A549 (cell line): ENCODE measurements at regions not wholly inside any gene's neighbourhood (a gene's known extent, or its start where the extent isn't known, plus 50 kb on each side); places are given as distances from the start of the nearest gene placed in this dataset.
A peak's percentile ranks its signal among the peaks of the same experiment; 100 is the strongest.

Experiments
- ATAC-seq, 2 experiments: fragments of 200-7000 bp in 1 of 2; fragments of >200 bp in 1 of 2; cut with Nextera tagmentation in 1 of 2; cut with Tn5 transposase in 1 of 2; 3 replicates each; pipeline versions ENCODE4 v1.8.0 to v1.9.1; 2018 to 2020; ENCODE audit warnings: mild to moderate bottlenecking in 1 of 2, moderate library complexity in 1 of 2
- CTCF ChIA-PET: fragments of 300-600 bp; sonication (Branson Sonifier 250); formaldehyde crosslinking; extraction: SDS; loops from one replicate; lab custom pipeline; 2021; ENCODE audit warnings: antibody characterized with exemption, inconsistent platforms; lab: Yijun Ruan, JAX
- POLR2A ChIA-PET: fragments of 350-600 bp; formaldehyde crosslinking; extraction: SDS; loops from one replicate; lab custom pipeline; 2021; ENCODE audit warnings: antibody characterized with exemption, inconsistent platforms; lab: Yijun Ruan, JAX
- DNase-seq, 2 experiments: peaks; one replicate each; pipeline versions ENCODE4 v3.0.0 to v3.0.0-alpha.2; 2011 to 2016; ENCODE audit warnings: low read depth in 1 of 2, low spot score in 1 of 2
- FAIRE-seq: peaks from 2 replicates; lab custom pipeline; 2011; peaks lifted over from hg19 to GRCh38; lab: Jason Lieb, UNC
- H3K27ac ChIP-seq, 2 experiments: fragments of >200 bp; sonication (Bioruptor Twin); formaldehyde crosslinking; 3 replicates each; pipeline ENCODE4 v1.5.1; 2016 to 2017
- H3K4me1 ChIP-seq: fragments of >200 bp; sonication (Bioruptor Twin); formaldehyde crosslinking; 3 replicates; pipeline ENCODE4 v1.6.1; 2016
- H3K4me2 ChIP-seq: fragments of >200 bp; sonication (Bioruptor Twin); formaldehyde crosslinking; 3 replicates; pipeline ENCODE4 v1.6.1; 2016
- H3K4me3 ChIP-seq: fragments of >200 bp; sonication (Bioruptor Twin); formaldehyde crosslinking; 3 replicates; pipeline ENCODE4 v1.5.1; 2016
- H3K9me3 ChIP-seq: fragments of >200 bp; sonication (Bioruptor Twin); formaldehyde crosslinking; 3 replicates; pipeline ENCODE4 v1.6.1; 2016
- BHLHE40 ChIP-seq: IDR thresholded peaks from 2 replicates; pipeline ENCODE4 v1.6.1; 2012; ENCODE audit warnings: low read depth, low read length, inconsistent platforms
- CBX8 ChIP-seq: fragments of 200-600 bp; sonication (generic); IDR thresholded peaks from 2 replicates; pipeline ENCODE4 v1.6.1; 2016
- CEBPB ChIP-seq, 2 experiments: fragments of >200 bp in 1 of 2; sonication (Bioruptor Twin) in 1 of 2; formaldehyde crosslinking in 1 of 2; IDR thresholded peaks; 2 replicates each; pipeline ENCODE4 v1.6.1; 2012 to 2016
- CHD4 ChIP-seq: fragments of 200-600 bp; sonication (generic); IDR thresholded peaks from 2 replicates; pipeline ENCODE4 v1.6.1; 2016; ENCODE audit warnings: antibody characterized with exemption, mild to moderate bottlenecking, borderline replicate concordance
- EP300 ChIP-seq, 2 experiments: fragments of >200 bp; sonication (Bioruptor Twin); formaldehyde crosslinking; IDR thresholded peaks; 2 replicates in 1 of 2; 3 replicates in 1 of 2; pipeline ENCODE4 v1.6.1; 2016 to 2017
- FOSB ChIP-seq: fragments of 250-450 bp; sonication (Bioruptor Pico); IDR thresholded peaks from 2 replicates; pipeline ENCODE4 v1.5.0; 2020; ENCODE audit warnings: mild to moderate bottlenecking, moderate library complexity
- GATA3 ChIP-seq: IDR thresholded peaks from 2 replicates; pipeline ENCODE4 v1.6.1; 2012; ENCODE audit warnings: borderline replicate concordance
- HMGXB4 ChIP-seq: fragments of 250-450 bp; sonication (Bioruptor Pico); IDR thresholded peaks from 2 replicates; pipeline ENCODE4 v1.5.0; 2021; ENCODE audit warnings: mild to moderate bottlenecking, moderate library complexity, borderline replicate concordance
- HOXB13 ChIP-seq: fragments of 250-450 bp; sonication (Bioruptor Pico); IDR thresholded peaks from 2 replicates; pipeline ENCODE4 v1.5.0; 2020; ENCODE audit warnings: low read depth, mild to moderate bottlenecking, moderate library complexity
- JUNB ChIP-seq: fragments of >200 bp; sonication (Bioruptor Twin); formaldehyde crosslinking; IDR thresholded peaks from 2 replicates; pipeline ENCODE4 v1.6.1; 2016
- NFE2L2 ChIP-seq: fragments of 150-350 bp; conservative IDR thresholded peaks from 2 replicates; pipeline ENCODE4 v1.6.1; 2014; ENCODE audit warnings: low read length
- NPAS2 ChIP-seq: fragments of 250-450 bp; sonication (Bioruptor Pico); IDR thresholded peaks from 2 replicates; pipeline ENCODE4 v1.8.0; 2022; ENCODE audit warnings: mild to moderate bottlenecking, moderate library complexity, borderline replicate concordance
- NR3C1 ChIP-seq: fragments of >200 bp; sonication (Bioruptor Twin); formaldehyde crosslinking; IDR thresholded peaks from 3 replicates; pipeline ENCODE4 v1.6.1; 2017
- PBX3 ChIP-seq: IDR thresholded peaks from 2 replicates; pipeline ENCODE4 v1.6.1; 2012
- POLR2AphosphoS2 ChIP-seq: conservative IDR thresholded peaks from 2 replicates; pipeline ENCODE4 v1.6.1; 2012; ENCODE audit warnings: low read length, improper control_type of control experiment, inconsistent platforms
- RAD21 ChIP-seq, 2 experiments: fragments of >200 bp in 1 of 2; sonication (Bioruptor Twin) in 1 of 2; formaldehyde crosslinking in 1 of 2; IDR thresholded peaks in 1 of 2; conservative IDR thresholded peaks in 1 of 2; 2 replicates in 1 of 2; 3 replicates in 1 of 2; pipeline ENCODE4 v1.6.1; 2012 to 2018; ENCODE audit warnings: inconsistent platforms in 1 of 2
- TP53 ChIP-seq: fragments of 250-450 bp; sonication (Bioruptor Pico); IDR thresholded peaks from 2 replicates; pipeline ENCODE4 v1.5.0; 2021; ENCODE audit warnings: mild to moderate bottlenecking, moderate library complexity
- ZNF302 ChIP-seq: fragments of 250-450 bp; sonication (Bioruptor Pico); IDR thresholded peaks from 2 replicates; pipeline ENCODE4 v1.9.0; 2021; ENCODE audit warnings: inconsistent platforms, mild to moderate bottlenecking, moderate library complexity
- ZSCAN20 ChIP-seq: fragments of 250-450 bp; sonication (Bioruptor Pico); IDR thresholded peaks from 2 replicates; pipeline ENCODE4 v1.8.0; 2022; ENCODE audit warnings: mild to moderate bottlenecking, moderate library complexity
- WGBS: methylation state at CpG from one replicate; pipeline ENCODE4 v1.1.6; 2017; ENCODE audit errors: missing lambda C conversion rate; 5-methylcytosine and 5-hydroxymethylcytosine counted together

DNA sequence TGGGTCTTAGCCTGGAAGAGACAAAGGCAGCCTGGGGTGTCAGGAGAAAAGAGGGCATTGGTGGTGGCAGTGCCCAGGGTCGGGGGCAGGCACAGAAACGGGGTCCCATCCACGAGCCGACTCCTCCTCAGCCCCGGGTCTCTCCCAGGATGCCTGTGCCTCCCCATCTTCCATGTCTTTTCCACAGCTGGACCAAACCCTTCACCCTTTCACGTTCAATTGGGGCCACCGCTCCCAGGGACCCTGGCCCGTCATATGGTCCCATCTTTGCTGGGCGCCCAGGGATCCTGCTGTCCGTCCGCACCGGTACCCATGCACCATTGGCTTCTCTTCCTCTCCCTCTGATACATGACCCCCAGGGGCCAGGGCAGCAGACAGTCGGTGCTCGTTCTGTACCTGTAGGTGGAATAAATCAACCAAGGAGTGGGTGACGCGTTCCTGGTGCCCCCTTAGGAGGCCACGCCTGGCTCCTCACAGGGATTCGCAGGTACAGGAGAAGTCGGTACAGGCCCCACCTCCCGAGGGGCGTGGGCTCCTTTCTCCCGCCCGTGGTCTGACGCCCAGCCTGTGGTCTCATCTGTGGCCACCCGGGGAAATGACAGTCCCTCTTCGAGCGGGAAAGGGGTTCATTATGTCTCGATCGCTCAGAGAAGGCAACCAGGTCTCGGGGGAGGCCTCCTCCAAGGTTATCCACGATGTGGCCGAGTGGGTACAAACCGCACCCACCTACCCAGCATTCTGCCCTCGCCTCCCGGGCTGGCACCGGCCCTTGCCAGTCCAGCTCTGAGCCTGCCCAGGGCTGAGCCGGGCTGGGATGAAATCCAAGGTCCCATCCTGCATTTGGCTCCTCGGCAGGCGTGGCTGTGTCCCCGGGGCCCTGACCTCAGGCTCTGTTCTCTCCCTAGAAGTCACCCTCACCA is 1493.6 kb downstream of the BRD1 start:
- no peak overlapping the region for H3K4me3 ChIP-seq
- ATAC-seq = no peak
- H3K9me3 ChIP-seq = no peaks in the 10 kb centered on the region
- no peak for DNase-seq
- 92% methylated on average over 33 of the region's 40 CpGs for WGBS
- FAIRE-seq = no peak
- POLR2A ChIA-PET = no interaction called here
- CTCF ChIA-PET = no interaction called here
- peaks cover 14% of the 10 kb centered on the region; the same call in 2 of the 3 replicates for H3K4me1 ChIP-seq
- TF ChIP-seq NPAS2 (CRISPR knock-in tag) (no peak), CBX8 (no peak), NFE2L2 (no peak), EP300 (IDR thresholded peaks at IDR 0.05) (no peak)
- H3K27ac ChIP-seq = peak overlapping the region in 1 of 2 experiments; percentile 77; a peak in 1 of 6 replicates
- no peak overlapping the region for H3K4me2 ChIP-seq

- TF ChIP-seq FOSB (CRISPR knock-in tag) (no peak), CBX8 (no peak), GATA3 (no peak), CHD4 (no peak)
- POLR2A ChIA-PET = no interaction called here
These were observed 1494.3 kb downstream of the BRD1 start for GRCh38 chr22:48333323-48333763.

DNA sequence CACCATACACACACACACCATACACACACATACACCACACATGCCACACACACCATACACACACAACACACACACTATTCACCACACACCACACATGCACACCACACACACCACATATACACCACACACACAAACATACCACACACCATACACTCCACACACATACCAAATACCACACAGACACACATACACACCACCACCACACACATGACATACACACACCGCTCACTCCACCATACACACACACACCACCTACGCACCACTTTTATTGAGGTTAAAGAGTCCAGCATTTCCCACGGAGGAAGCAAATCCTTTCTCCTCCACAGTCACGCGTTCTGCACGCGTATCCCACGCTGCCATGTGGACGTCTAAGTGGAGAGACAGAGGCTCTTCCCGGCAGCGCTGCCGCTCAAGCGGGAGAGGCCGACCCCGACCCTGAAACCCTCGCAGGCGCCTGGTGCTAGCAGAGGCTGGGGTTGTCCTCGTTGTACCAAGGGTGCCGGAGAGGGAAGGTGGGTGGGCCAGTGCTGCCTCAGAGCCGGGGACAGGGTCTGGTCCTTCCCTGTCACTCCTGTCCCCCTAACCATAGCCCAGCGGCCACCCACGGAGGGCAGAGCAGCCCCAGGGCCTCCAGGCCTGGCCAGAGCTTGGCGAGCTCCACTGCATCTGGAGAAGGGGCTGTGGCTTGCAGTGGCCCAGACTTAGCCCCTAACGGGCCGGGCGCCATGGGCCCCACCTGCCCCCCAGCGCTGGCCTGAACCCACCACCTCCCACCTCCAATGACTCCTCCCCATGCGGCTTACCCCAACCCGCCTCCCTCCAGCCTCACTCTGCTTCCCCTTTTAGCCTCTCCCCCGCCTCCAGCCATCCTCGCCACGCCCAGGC is 1495.0 kb downstream of the BRD1 start:
- no peak for FAIRE-seq
- ChIA-PET CTCF (no interaction called here), POLR2A (no interaction called here)
- Histone ChIP-seq H3K27ac (no peak overlapping the region), H3K4me3 (no peak overlapping the region), H3K4me2 (no peak overlapping the region), H3K9me3 (no peaks in the 10 kb centered on the region)
- 93% methylated on average over 23 of the region's 32 CpGs for WGBS
- TF ChIP-seq HOXB13 (no peak), BHLHE40 (no peak), HMGXB4 (CRISPR knock-in tag) (no peak), RAD21 (conservative IDR thresholded peaks at IDR 0.05 in 1 of 2, IDR thresholded peaks at IDR 0.05 in 1 of 2) (no peak), TP53 (CRISPR knock-in tag) (no peak), POLR2AphosphoS2 (no peak), PBX3 (no peak), GATA3 (no peak), ZSCAN20 (CRISPR knock-in tag) (no peak), NFE2L2 (no peak), JUNB (no peak), NR3C1 (no peak), ZNF302 (CRISPR knock-in tag) (no peak), CEBPB (IDR thresholded peaks at IDR 0.05) (no peak)
- TF ChIP-seq, all 56 proteins: peak for 0
- DNase-seq (no peak), ATAC-seq (no peak)
- peaks cover 14% of the 10 kb centered on the region; the same call in 2 of the 3 replicates for H3K4me1 ChIP-seq

More at GRCh38 chr22:48333323-48333763, 1494.3 kb downstream of the BRD1 start:
- DNase-seq = no peak
- ATAC-seq = no peak
- no peak for FAIRE-seq
- H3K4me2 ChIP-seq = no peak overlapping the region
- no peak overlapping the region for H3K4me3 ChIP-seq
- CTCF ChIA-PET = no interaction called here
- H3K9me3 ChIP-seq = no peaks in the 10 kb centered on the region
- H3K27ac ChIP-seq = no peak overlapping the region; a peak in 1 of 6 replicates
- peaks cover 14% of the 10 kb centered on the region; the same call in 2 of the 3 replicates for H3K4me1 ChIP-seq
- WGBS = 100% methylated on average over 6 of the region's 20 CpGs
